WI38 (cell line): ENCODE measurements at regions not wholly inside any gene's neighbourhood (a gene's known extent, or its start where the extent isn't known, plus 50 kb on each side); places are given as distances from the start of the nearest gene placed in this dataset.
"Not testable (repeated sequence)": the region's sequence is repeated elsewhere in the genome, so short reads cannot be mapped to it uniquely, and the experiment has no call there.

ENCODE experiments used
- H3K4me3 ChIP-seq: 2 replicates; pipeline ENCODE4 v1.5.1; 2011; ENCODE audit warnings: low read depth, mild to moderate bottlenecking, control low read depth, low read length
- TF ChIP-seq, protein P1 (sequence below): IDR thresholded peaks from 2 replicates; pipeline ENCODE4 v1.5.1; 2012; ENCODE audit warnings: low read depth, mild to moderate bottlenecking, control low read depth, low read length

DNA sequence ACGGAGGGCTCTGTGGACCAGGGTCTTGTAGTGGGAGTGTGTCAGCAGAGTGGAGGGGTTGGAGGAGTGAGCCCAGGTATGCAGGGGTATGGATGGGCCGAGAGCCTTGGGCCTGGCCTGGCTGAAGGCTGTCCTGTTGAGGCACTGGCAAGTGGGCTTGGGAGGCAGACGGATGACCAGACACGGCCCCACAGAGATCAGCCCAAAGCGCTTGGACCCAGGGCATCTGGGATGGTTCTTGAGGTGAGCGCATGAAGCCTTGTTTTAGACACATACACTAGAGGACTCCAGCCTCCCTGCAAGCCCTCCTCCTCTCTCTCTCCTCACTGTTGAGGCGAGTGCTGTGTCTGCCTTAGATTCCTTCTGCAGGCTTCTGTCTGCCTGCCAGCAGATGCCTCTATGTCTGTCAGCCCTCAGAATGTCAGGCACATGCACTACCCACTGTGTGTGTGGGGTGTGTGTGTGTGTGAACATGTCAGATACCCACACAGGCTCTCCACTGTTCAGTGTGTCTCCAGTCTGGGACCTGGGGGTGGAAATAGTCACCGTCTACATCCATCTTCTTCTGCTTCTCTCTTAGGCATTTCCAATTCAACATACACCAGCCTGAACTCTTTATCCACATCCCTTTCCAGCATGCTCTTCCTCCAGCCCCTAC is 218.0 kb upstream of the PLGLB1 start:
- TF ChIP-seq, protein P1, sequence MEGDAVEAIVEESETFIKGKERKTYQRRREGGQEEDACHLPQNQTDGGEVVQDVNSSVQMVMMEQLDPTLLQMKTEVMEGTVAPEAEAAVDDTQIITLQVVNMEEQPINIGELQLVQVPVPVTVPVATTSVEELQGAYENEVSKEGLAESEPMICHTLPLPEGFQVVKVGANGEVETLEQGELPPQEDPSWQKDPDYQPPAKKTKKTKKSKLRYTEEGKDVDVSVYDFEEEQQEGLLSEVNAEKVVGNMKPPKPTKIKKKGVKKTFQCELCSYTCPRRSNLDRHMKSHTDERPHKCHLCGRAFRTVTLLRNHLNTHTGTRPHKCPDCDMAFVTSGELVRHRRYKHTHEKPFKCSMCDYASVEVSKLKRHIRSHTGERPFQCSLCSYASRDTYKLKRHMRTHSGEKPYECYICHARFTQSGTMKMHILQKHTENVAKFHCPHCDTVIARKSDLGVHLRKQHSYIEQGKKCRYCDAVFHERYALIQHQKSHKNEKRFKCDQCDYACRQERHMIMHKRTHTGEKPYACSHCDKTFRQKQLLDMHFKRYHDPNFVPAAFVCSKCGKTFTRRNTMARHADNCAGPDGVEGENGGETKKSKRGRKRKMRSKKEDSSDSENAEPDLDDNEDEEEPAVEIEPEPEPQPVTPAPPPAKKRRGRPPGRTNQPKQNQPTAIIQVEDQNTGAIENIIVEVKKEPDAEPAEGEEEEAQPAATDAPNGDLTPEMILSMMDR: 0 out of 2 replicates have a peak, but pooled peaks have one; percentile 5

DNA sequence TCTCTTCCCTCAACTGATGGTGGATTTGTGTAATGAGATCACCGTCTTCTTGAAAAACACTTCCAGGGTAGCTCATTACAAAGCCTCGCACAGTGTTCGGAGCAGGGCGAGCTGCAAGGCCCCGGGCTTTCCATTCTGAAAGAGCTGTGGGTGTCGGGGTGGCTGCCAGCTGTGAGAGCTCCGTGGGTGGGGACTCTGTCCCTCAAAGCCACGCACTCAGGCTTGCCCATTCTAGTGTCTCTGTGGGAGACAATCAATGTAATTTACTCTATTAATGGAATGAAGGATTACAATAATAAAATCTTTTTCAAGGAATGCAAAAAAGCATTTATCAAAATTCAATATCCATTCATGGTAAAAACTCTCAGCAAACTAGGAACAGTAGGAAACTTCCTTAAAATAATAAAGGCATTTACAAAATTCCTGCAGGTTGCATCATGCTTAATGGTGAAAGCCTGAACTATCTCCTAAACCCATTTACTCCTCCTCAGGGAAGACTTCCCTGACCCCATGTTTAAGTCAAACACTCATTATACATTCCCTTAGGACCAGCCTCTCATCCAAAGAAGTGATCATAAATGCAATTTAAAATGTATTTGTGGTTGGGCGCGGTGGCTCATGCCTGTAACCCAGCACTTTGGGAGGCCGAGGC is 224.5 kb upstream of the PLGLB1 start:
- not testable (repeated sequence) for H3K4me3 ChIP-seq

More for the DNA sequence above, 218.0 kb upstream of the PLGLB1 start:
- H3K4me3 ChIP-seq: not testable (repeated sequence)

DNA sequence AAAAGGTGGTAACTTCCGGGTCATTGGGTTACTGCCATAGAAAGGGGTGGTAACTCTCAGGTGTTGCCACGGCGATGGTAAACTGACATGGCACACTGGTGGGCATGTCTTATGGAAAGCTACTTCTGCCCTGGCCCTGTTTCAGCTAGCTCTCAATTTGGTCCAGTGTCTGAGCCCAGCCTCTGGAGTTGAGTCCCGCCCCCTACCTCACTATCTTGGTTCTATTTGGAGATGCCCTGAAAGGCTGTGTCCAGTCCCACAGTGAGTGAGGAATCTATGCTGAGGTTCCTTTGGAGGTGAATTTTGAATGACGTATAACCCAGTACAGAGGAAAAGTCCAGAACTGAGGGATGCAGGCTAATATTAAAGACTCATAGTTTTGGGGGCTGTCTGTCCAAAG is 230.4 kb upstream of the PLGLB1 start:
- not testable (repeated sequence) for H3K4me3 ChIP-seq

DNA sequence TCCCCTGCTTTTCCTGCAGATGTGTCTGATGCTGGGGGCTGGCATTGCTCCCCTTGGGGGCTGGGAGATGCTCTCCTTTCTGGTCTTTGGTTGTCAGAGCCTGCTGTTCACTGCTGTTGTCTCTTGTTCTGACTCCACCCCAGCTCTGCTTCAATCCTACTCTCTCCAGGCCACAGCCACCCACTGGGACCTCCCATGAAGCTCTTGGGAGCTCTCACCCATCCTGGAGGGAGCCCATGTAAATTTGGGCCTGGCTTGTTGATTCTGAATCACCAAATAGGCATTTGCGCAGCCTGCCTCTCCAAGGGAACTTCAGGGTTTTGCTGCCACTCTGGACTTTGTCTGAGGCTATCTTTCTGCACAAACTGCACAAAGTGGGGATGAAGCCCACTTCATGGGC is 232.9 kb upstream of the PLGLB1 start:
- not testable (repeated sequence) for H3K4me3 ChIP-seq

DNA sequence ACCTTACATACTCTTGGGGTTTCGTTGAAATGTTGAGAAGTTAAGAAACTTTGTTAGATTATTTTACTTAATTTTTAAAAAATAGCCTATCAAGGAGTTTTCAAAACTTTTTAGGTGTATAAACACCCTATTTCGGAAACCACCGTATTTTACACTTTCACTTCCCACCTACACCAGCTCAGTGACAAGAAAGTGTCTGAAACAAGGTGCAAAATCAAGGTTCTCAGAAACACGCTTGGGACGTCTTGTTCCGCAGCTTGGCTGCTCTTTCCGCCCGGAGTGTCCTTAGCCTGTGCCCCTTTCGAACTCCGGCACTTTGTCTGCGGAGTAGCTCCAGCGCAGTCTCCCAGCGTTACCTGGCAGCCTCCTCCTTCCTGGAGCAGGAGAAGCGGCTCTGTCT is 233.8 kb upstream of the PLGLB1 start:
- not testable (repeated sequence) for H3K4me3 ChIP-seq

DNA sequence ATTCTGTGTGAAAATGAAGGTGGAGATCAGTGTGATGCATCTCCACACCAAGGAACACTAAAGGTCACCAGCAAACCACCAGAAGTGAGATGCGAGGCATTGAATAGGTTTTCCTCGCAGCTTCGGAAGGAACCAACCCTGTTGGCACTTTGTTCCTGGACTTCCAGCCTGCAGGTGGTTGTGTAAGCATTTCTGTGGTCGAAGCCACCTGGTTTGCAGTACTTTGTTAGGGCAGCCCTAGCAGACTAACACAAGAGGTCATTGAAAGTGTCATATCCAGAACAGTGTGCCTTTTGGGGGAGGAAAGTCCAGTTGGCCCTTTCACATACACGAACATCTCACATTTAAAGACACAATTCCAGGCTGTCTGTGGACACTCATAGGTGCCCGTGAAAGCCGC is 237.2 kb upstream of the PLGLB1 start:
- not testable (repeated sequence) for H3K4me3 ChIP-seq

DNA sequence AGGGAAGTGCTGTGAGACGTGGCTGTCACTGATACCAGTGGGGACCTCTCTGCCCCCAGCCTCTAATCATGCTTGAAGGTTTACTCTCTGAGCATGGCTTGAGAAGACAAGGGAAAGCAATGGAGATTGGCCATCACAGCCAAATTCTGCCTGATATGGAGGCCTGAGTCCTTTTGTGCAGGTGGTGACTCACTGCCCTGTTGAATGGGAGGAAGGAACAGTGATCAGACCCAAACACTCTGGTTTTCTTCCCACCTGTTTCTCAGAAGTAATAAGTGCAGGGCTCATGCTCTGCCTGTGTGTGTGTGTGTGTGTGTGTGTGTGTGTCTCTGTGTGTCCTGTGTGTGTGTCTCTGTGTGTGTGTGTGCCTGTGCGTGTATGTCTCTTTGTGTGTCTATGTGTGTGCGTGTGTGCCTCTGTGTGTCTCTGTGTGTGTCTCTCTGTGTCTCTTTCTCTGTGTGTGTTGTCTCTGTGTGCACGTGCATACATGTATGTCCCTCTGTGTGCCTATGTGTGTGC is 240.6 kb upstream of the PLGLB1 start:
- not testable (repeated sequence) for H3K4me3 ChIP-seq

DNA sequence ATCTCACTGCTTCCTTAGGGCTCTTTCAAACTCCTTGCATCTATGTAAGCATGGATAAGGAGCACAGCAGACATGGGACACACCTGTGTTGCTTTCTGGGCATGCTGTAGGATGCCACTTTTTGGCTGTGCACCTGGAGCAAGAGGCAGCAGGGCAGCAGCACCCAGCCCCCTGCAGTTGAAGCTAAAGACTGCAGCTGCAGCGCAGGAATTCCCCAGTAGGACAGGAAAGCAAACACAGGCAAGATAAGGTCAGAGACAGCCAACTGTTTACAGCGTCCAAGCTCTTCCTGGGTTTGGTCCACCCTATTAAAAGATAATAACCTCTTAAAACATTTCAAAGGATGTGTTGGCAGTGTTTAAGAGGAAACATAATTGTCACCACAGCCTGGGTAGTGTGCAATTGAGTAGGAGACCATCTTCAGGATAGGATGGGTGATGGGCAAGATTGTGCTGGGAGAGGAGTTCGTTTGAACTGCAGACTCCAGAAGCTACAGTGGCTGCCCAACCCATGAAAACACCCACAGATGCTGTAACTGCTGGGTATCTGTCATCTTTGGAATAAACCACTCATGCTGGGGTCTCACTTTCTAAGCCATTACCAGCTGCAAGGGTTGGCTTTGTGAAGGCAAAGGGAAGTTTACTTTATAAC is 242.3 kb upstream of the PLGLB1 start:
- H3K4me3 ChIP-seq: not testable (repeated sequence)

DNA sequence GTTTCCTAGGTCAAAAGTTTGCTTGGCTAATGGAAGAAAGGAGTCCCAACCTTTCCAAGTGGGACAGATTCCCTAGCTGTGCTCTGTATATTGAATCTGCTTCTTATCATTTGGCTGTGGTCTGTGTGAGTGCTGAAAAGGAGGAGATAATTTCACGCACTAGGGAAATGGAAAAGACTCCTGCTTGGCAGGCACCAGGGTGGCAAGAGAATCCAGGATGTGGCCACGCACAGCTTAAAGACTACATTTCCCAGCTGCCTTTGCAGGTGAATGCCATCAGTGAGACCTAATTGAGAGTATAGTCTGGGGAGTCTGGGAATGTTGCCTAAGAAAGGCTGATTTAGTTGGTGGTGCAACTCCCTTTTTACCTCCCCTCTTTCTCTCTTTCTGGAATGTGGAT is 253.5 kb upstream of the PLGLB1 start:
- not testable (repeated sequence) for H3K4me3 ChIP-seq

DNA sequence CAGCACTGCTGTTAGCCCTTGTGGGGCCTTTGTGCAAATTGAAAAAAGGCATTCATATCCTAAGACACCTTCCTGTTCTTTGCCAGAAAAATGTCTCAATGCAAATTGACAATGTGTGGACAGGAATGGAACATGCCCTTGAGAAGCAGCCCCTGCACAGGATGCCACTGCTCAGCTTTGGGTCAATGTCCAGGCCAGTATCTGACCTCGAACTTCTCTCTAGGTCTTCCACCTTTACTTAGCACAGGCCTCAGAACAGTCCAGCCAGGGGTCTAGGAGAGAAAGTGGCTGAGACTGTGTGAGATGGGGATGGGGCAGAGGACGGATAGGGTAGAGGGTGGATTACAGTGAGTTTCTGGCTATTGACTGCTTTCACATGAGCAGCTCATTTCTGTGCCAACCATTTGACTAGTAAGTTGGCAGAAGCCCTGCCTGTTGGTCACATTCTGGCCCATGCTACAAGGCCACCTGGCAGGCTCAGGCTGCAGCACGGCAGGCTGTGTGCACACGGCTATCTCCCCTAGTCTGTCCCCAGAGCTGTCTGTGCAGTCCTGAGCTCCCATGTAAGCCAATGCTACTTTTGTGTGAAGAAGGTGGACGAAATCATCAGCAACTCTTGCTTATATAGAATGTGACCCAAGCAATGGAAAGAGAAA is 254.5 kb upstream of the PLGLB1 start:
- not testable (repeated sequence) for H3K4me3 ChIP-seq

DNA sequence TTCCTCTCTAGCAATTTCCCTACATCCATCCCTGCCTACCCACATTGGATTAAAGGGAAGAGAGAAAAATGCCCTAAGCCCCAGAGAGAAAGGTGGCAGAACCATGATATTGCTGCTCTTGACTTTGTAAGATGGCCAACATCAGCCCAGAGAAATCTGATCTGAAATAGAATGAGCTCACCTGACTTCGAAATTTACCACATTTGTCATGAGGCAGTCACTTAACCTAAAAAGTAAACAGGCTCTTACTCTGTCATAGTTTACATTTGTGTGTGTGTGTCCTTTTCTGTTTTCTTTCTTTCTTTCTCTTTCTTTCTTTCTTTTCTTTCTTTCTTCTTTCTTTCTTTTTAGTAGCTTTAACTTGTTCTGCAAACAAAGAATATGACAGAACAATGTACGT is 255.0 kb upstream of the PLGLB1 start:
- H3K4me3 ChIP-seq: not testable (repeated sequence)

DNA sequence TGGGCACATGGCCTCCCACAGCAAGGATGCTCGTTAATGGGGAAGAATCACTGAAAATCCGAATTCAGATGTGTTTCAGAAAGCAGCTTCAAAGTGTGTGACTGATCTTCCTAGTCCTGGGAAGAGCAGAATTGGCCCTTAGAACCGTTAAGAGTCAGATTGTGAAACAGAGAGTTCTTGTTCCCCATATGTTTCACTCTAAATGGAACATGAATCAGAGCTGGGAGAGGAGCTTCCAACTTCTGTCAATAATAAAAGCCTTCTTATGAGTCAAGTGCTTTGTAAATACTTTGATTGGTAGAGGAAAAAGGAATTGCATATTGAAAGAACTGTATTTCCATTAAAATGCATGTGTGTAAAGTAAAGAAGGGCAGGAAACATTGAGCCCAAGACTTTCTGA is 256.1 kb upstream of the PLGLB1 start:
- H3K4me3 ChIP-seq: not testable (repeated sequence)

DNA sequence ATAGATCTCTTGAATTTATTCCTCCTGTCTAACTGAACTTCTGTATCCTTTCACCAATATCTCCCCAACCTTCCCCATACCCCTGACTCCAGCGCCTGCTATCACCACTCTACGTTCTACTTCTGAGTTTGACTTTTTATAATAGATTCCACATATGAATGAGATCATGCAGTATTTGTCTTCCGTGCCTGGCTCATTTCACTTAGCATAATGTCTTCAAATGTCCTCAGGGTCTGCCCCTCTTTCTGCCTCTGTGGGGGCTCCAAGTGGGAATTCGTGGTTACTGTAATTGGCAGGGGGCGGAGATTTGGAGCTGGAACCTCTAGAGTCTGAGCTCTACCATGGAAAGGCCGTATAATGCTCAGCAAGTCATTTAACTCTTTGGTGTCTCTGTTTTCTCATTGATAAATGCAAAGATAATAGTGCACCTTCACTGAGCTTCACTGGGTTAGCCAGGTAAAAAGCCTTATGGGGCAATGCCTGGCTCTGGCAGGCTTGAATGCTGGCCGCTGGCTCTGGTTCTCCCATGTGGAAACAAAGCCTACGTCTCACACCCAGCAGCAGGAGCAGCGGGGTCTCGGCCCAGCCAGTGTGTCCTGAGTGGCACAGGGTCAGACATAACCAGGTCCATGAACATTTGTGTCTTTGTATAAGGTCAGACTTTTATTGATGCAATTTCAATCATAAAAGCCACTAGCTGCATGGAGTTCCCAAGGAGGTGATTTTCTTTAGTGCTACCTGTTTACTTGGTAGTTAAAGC is 259.1 kb upstream of the PLGLB1 start:
- H3K4me3 ChIP-seq: not testable (repeated sequence)

DNA sequence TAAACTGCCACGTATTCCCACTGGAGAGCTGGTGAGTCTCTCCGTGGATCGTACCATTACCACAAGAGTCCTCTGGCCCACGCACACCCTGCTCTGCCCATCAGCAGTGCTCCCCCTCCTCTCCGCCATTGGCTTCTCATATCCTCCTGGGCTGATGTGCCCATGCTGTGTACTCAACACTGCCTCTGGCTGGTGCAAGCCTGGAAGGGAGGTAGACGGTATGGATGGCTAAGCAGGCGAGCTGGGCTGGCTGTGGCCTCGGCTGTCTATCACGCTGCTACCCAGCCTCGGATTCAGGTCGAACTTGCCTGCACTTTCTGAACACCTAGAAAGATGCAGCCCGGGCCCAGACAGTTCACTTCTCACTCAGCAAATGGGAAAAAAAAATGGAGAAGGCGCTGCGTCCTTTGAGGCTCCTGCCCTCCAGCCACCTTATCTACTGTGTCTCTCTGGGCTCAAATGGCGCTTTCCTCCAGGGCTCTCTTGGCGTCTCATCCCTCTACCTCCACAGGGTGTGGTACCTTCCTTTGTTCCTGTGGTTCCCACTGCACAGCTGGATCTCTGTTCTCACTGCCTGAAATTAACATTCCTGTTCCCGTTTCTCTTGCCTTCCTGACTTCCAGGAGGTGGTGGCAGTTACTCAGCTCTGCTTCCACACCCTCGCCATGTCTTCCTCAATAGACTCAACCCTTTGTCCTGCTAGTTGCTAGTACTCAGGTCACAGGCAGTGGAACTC is 262.3 kb upstream of the PLGLB1 start:
- not testable (repeated sequence) for H3K4me3 ChIP-seq

DNA sequence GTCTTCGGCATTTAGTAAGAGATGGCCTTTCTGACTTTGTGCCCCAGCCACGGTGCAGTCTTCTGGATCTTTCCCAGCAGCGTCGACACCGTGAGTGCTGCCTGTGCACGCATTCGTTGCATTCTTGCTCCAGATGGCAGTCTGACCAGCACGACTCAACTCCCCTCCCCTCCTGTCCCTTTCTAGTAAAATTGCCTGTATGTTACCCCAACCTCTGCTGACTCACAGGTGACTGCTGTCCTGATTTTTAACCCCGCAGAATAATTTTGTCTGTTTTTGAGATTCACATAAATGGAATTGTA is 262.8 kb upstream of the PLGLB1 start:
- not testable (repeated sequence) for H3K4me3 ChIP-seq

DNA sequence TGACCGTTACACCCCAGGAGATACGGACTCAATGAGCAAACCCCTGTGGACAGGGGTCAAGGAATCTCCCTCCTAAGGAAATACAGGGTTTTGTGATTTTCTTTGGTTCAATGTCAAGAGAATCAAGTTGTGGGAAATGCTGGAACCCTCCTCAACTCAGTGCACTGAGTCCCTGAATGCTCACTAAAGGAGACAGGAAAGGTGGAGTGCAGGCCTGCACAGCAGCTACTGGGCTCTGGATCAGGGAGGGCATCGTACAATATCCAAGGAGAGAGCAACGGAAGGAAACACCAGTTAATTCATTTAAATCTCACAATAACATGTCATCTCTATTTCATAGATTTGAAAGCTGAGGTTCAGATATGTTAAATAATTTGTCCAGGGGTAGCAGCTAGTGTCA is 263.5 kb upstream of the PLGLB1 start:
- not testable (repeated sequence) for H3K4me3 ChIP-seq

DNA sequence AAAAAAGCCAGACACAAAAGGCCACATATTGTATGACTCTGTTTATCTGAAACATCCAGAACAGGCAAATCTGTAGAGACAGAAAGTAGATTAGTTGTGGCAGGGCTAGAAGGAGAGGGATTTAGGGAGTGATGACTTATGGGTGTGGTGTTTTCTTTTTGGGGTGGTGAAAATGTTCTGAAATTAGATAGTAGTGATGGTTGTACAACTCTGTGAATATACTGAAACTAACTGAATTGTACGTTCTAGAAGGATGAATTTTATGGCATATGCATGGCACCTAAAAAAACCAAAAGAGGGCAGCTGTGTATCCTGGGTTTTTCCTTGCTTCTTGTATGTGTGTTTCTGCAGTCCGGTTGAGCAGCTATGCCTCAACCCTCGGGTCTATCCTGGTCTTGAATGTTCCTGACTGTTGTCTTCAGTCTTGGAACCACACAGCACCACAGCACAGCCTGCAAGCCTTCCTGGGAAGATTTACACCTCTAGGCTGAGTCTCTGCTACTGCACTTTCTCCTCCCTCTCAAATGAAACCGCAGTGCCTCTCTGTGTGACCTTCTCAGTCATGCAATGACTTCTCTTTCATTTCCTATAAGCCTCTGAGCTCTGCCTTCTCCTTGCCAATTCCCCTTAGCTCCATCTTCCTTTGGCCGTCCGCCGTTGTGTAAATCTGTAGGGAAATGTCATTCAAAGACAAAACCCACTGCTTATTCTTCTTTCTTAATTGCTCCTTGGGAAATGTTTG is 269.1 kb upstream of the PLGLB1 start:
- not testable (repeated sequence) for H3K4me3 ChIP-seq
